HUDEP-2 (cell line): ENCODE measurements at regions not wholly inside any gene's neighbourhood (a gene's known extent, or its start where the extent isn't known, plus 50 kb on each side); places are given as distances from the start of the nearest gene placed in this dataset.
"Not testable (repeated sequence)": the region's sequence is repeated elsewhere in the genome, so short reads cannot be mapped to it uniquely, and the experiment has no call there.

Experiments used
- DNase-seq, 76 experiments: peaks; one replicate each; lab custom pipeline; 2025; ENCODE audit not compliant: unreplicated experiment in 76 of 76; lab: John Stamatoyannopoulos, UW

GRCh38 chr10:105598207-105598606 is 957.1 kb downstream of the SORCS3 start:
- no peak for DNase-seq

GRCh38 chr10:105597312-105597711 is 956.2 kb downstream of the SORCS3 start:
- DNase-seq, result no peak

GRCh38 chr10:105596749-105597148 is 955.7 kb downstream of the SORCS3 start:
- DNase-seq, result no peak

- no peak for DNase-seq
Observed at GRCh38 chr10:105594296-105594695, 953.2 kb downstream of the SORCS3 start.

- DNase-seq, result no peak
Observed at GRCh38 chr10:105592468-105592867, 951.4 kb downstream of the SORCS3 start.

- no peak for DNase-seq
Observed at GRCh38 chr10:105586451-105587098, 945.5 kb downstream of the SORCS3 start.

- no peak for DNase-seq
Observed at GRCh38 chr10:105585753-105586152, 944.7 kb downstream of the SORCS3 start.

- no peak for DNase-seq
Observed at GRCh38 chr10:105585171-105585570, 944.1 kb downstream of the SORCS3 start.

GRCh38 chr10:105579112-105579511 is 938.0 kb downstream of the SORCS3 start:
- DNase-seq, result no peak

GRCh38 chr10:105577865-105578607 is 936.9 kb downstream of the SORCS3 start:
- no peak for DNase-seq

- DNase-seq, result no peak
Observed at GRCh38 chr10:105559333-105560097, 918.4 kb downstream of the SORCS3 start.

- not testable (repeated sequence) for DNase-seq
Observed at GRCh38 chr10:105550453-105550852, 909.4 kb downstream of the SORCS3 start.

- DNase-seq, result no peak
Observed at GRCh38 chr10:105549731-105550130, 908.6 kb downstream of the SORCS3 start.

GRCh38 chr10:105545101-105545500 is 904.0 kb downstream of the SORCS3 start:
- DNase-seq, result no peak

GRCh38 chr10:105540381-105540780 is 899.3 kb downstream of the SORCS3 start:
- no peak for DNase-seq

GRCh38 chr10:105538874-105539273 is 897.8 kb downstream of the SORCS3 start:
- DNase-seq, result no peak

GRCh38 chr10:105535478-105535877 is 894.4 kb downstream of the SORCS3 start:
- DNase-seq, result no peak

GRCh38 chr10:105534086-105534485 is 893.0 kb downstream of the SORCS3 start:
- DNase-seq, result no peak

GRCh38 chr10:105516511-105516910 is 875.4 kb downstream of the SORCS3 start:
- no peak for DNase-seq

GRCh38 chr10:105514106-105514505 is 873.0 kb downstream of the SORCS3 start:
- DNase-seq, result no peak

GRCh38 chr10:105509517-105509916 is 868.4 kb downstream of the SORCS3 start:
- DNase-seq, result no peak

- DNase-seq, result no peak
Observed at GRCh38 chr10:105506262-105506661, 865.2 kb downstream of the SORCS3 start.
